OCI-LY1 (cell line): ENCODE measurements at regions not wholly inside any gene's neighbourhood (a gene's known extent, or its start where the extent isn't known, plus 50 kb on each side); places are given as distances from the start of the nearest gene placed in this dataset.

Experiments used
- H2AFZ ChIP-seq: fragments of 200-600 bp; sonication (generic), shearing (Covaris generic); 2 replicates; pipeline ENCODE4 v1.6.0; 2014; ENCODE audit warnings: antibody characterized with exemption, mild to moderate bottlenecking, low read length
- H3F3A ChIP-seq: fragments of 200-600 bp; sonication (generic), shearing (Covaris generic); 2 replicates; pipeline ENCODE4 v1.6.0; 2014; ENCODE audit warnings: mild to moderate bottlenecking, antibody characterized with exemption, low read length, moderate library complexity; ENCODE audit not compliant: insufficient read depth
- H3K27ac ChIP-seq: fragments of 200-600 bp; sonication (generic); 2 replicates; pipeline ENCODE4 v1.5.1; 2014; ENCODE audit warnings: low read length, mixed run types, mild to moderate bottlenecking, low read depth; ENCODE audit not compliant: poor library complexity, severe bottlenecking
- H3K27me3 ChIP-seq: fragments of 200-600 bp; sonication (generic); 2 replicates; pipeline ENCODE4 v1.6.0; 2014; ENCODE audit warnings: antibody characterized with exemption, mild to moderate bottlenecking, low read length, moderate library complexity; ENCODE audit not compliant: insufficient read depth
- H3K36me3 ChIP-seq: fragments of 200-600 bp; sonication (generic); 2 replicates; pipeline ENCODE4 v1.6.1; 2014; ENCODE audit warnings: mild to moderate bottlenecking, antibody characterized with exemption, low read length, moderate library complexity, mixed read lengths; ENCODE audit not compliant: insufficient read depth
- H3K4me1 ChIP-seq: fragments of 200-600 bp; sonication (generic); 2 replicates; pipeline ENCODE4 v1.5.1; 2014; ENCODE audit warnings: mild to moderate bottlenecking, low read length, moderate library complexity; ENCODE audit not compliant: insufficient read depth, severe bottlenecking
- H3K4me2 ChIP-seq: fragments of 200-600 bp; sonication (generic), shearing (Covaris generic); 2 replicates; pipeline ENCODE4 v1.6.1; 2014; ENCODE audit warnings: low read length
- H3K4me3 ChIP-seq: fragments of 200-600 bp; sonication (generic); 2 replicates; pipeline ENCODE4 v1.5.1; 2014; ENCODE audit warnings: low read length, low read depth, mild to moderate bottlenecking, mixed read lengths; ENCODE audit not compliant: poor library complexity, severe bottlenecking
- H3K79me2 ChIP-seq: fragments of 200-600 bp; shearing (Covaris generic); 2 replicates; pipeline ENCODE4 v1.6.1; 2016; ENCODE audit warnings: mixed run types, low read length, mixed read lengths; ENCODE audit not compliant: insufficient read depth
- H3K9ac ChIP-seq: fragments of 200-600 bp; sonication (generic), shearing (Covaris generic); 2 replicates; pipeline ENCODE4 v1.6.1; 2014; ENCODE audit warnings: mild to moderate bottlenecking, low read length, mixed read lengths
- H3K9me2 ChIP-seq: fragments of 200-600 bp; sonication (generic), shearing (Covaris generic); 2 replicates; pipeline ENCODE4 v1.6.1; 2014; ENCODE audit warnings: low read depth, mild to moderate bottlenecking, low read length, mixed read lengths
- H3K9me3 ChIP-seq: fragments of 200-600 bp; shearing (Covaris generic); 2 replicates; pipeline ENCODE4 v1.6.1; 2014; ENCODE audit warnings: low read length, mixed read lengths
- H4K20me1 ChIP-seq: fragments of 200-600 bp; sonication (generic), shearing (Covaris generic); 2 replicates; pipeline ENCODE4 v1.6.0; 2016; ENCODE audit warnings: mild to moderate bottlenecking, low read length; ENCODE audit not compliant: insufficient read depth
- CTCF ChIP-seq: fragments of 200-600 bp; sonication (generic), shearing (Covaris generic); IDR thresholded peaks from 2 replicates; pipeline ENCODE4 v1.5.1; 2017; ENCODE audit warnings: mild to moderate bottlenecking, antibody characterized with exemption, low read length, moderate library complexity, mixed read lengths
- EZH2 ChIP-seq: fragments of 200-600 bp; sonication (generic), shearing (Covaris generic); IDR thresholded peaks from 2 replicates; pipeline ENCODE4 v1.8.0; 2017; ENCODE audit warnings: borderline replicate concordance, mixed run types, mild to moderate bottlenecking, antibody characterized with exemption, low read length, moderate library complexity, mixed read lengths

- Histone ChIP-seq H3K27ac (no peak overlapping the region), H3K79me2 (no peaks in the 10 kb centered on the region), H3K9ac (no peak overlapping the region), H3K9me3 (peaks cover 4% of the 10 kb centered on the region; the same call in 1 of the 2 replicates), H3F3A (no peaks in the 10 kb centered on the region), H3K4me2 (no peak overlapping the region), H3K36me3 (no peaks in the 10 kb centered on the region), H2AFZ (no peak overlapping the region), H3K4me3 (no peak overlapping the region), H3K9me2 (no peaks in the 10 kb centered on the region), H4K20me1 (no peaks in the 10 kb centered on the region), H3K27me3 (no peaks in the 10 kb centered on the region), H3K4me1 (no peaks in the 10 kb centered on the region)
- no peak for TF ChIP-seq CTCF
- TF ChIP-seq EZH2: no peak
These were observed 336.1 kb downstream of the SNAPC1 start for GRCh38 chr14:62098357-62098756.

GRCh38 chr14:62099091-62099490, 336.9 kb downstream of the SNAPC1 start:
- H3K4me1 ChIP-seq: no peaks in the 10 kb centered on the region
- H2AFZ ChIP-seq: no peak overlapping the region
- H3K36me3 ChIP-seq: no peaks in the 10 kb centered on the region
- no peaks in the 10 kb centered on the region for H3F3A ChIP-seq
- H3K27ac ChIP-seq: no peak overlapping the region
- H4K20me1 ChIP-seq: no peaks in the 10 kb centered on the region
- no peak overlapping the region for H3K4me3 ChIP-seq
- no peaks in the 10 kb centered on the region for H3K79me2 ChIP-seq
- no peaks in the 10 kb centered on the region for H3K27me3 ChIP-seq
- TF ChIP-seq CTCF: no peak
- TF ChIP-seq EZH2: no peak
- peaks cover 4% of the 10 kb centered on the region; the same call in 1 of the 2 replicates for H3K9me3 ChIP-seq
- no peak overlapping the region for H3K4me2 ChIP-seq
- H3K9ac ChIP-seq: no peak overlapping the region
- no peaks in the 10 kb centered on the region for H3K9me2 ChIP-seq

- TF ChIP-seq EZH2: no peak
- no peak for TF ChIP-seq CTCF
- Histone ChIP-seq H4K20me1 (no peaks in the 10 kb centered on the region), H3F3A (no peaks in the 10 kb centered on the region), H3K36me3 (no peaks in the 10 kb centered on the region), H3K9me2 (no peaks in the 10 kb centered on the region), H3K27me3 (no peaks in the 10 kb centered on the region), H3K27ac (no peak overlapping the region), H3K79me2 (no peaks in the 10 kb centered on the region), H3K4me2 (no peak overlapping the region), H3K4me1 (no peaks in the 10 kb centered on the region), H3K9ac (no peak overlapping the region), H3K4me3 (no peak overlapping the region), H3K9me3 (0 out of 2 replicates have a peak, but pooled peaks cover under 1% of the 10 kb centered on the region), H2AFZ (no peak overlapping the region)
These were observed 339.0 kb downstream of the SNAPC1 start for GRCh38 chr14:62101189-62101588.
